ENCODE measurements at regions not wholly inside any gene's neighbourhood (a gene's known extent, or its start where the extent isn't known, plus 50 kb on each side); places are given as distances from the start of the nearest gene placed in this dataset.
A peak's percentile ranks its signal among the peaks of the same experiment; 100 is the strongest.
"Not testable (repeated sequence)": the region's sequence is repeated elsewhere in the genome, so short reads cannot be mapped to it uniquely, and the experiment has no call there.

DNA sequence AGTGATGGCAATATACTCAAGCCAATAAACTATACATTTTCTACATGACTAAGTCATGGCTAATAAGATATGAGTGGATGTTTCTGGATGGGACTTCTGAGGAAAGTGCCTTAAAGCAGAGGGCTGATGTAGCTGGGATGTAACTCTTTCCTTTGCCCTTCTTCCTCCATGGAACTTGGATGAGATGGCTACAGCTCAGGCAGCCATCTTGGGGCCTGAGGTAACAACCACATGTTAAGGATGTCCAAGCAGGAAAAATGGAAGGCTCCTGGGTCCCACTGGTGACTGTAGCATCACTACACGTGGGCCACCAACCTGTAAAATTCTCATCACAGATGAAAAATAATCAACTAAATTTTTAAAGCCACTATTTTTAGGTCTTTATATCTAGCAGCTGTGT, 54.4 kb upstream of the GRIP1 start:
- DNase-seq, result no peak

GRCh38 chr12:66733839-66734238, 55.0 kb upstream of the GRIP1 start:
- DNase-seq, result no peak

GRCh38 chr12:66735275-66735674, 56.4 kb upstream of the GRIP1 start:
- DNase-seq, result no peak

DNA sequence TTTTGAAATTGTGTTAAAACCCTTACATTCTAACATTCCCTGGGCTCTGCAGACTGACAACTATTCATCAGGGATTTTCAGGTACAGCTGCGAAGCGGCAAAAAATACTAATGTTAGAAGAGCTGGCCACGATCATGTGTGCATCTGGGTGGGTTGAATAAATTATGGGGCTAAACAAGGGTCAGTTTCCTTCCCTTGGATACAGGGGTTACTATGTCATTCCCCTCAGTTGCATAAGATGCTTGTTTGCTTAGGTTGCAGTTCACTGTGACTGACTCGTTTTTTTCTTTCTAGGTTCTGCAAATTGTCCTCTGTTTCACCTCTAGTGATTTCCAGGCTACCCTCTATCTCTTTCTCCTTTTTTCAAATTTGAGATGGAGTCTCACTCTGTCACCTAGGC, 58.1 kb upstream of the GRIP1 start:
- DNase-seq, result no peak

DNA sequence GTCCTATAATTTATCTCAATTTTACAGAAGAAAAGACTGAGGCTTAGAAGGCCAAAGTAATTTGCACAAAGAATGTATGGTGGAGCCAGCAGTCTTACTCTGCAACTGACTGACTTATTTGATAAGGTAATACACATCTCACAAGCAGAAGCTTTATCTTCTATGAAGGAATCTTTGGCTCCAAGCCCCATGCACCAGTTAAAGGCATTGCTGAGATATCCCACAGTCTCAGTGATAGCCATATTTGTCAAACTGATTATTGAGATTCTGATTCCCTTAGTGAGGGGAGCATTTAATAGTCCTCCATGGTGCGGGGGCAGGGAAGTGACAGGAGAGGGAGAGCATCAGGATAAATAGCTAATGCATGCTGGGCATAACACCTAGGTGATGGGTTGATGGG, 60.4 kb upstream of the GRIP1 start:
- DNase-seq, result no peak

DNA sequence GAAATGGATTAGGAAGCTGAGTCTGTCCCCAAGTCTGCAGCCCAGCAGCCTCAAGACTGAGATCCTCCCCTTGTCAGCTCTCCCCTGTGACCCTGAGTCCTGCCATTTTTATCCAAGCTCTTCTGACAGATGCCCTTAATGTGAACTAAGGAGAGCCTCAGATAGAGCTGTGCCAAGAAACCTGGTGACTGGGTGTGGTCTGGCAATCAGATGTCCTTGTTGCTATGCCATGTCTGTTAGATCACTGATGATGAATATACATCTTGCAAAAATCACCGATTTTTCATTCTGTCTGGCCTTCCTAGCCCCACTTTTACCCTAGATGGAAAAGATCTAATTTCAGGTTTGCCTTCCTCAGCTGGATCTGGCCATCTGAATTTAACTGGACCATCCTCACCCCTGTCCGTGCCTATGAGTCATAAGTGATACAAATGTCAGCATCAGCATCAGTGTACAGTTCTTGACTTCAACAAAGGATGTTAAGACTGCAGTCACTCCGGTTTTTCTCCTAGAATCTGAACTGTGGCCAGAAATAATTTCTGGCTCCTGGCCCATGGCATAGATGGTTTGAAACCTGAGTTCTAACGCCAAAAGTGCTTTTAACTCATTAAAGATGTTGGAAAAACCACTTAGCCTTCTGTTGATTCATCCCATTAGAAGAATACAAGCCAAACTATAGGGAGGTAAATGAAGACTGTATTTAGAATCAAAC, 61.2 kb upstream of the GRIP1 start:
- peak; percentile 82 for DNase-seq

GRCh38 chr12:66740732-66741131, 61.9 kb upstream of the GRIP1 start:
- no peak for DNase-seq

DNA sequence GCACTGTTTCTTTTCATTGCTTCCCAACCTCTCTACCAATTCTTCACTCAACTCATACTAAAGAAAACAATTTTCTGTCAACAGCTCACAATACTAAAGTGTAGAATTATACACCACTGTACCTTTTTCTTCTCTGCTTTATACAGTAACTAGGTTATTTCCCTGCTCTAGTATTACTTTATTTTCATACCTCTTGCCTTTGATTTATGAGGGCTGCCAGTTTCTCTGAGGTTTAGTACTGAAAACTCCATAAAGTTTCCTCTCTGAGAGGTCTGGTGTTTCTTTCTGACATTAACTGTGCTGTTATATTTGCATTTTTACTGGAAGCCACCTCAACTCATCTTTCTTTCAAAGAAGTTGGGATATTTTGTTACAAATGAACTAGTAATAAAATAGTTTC, 63.0 kb upstream of the GRIP1 start:
- no peak for DNase-seq

DNA sequence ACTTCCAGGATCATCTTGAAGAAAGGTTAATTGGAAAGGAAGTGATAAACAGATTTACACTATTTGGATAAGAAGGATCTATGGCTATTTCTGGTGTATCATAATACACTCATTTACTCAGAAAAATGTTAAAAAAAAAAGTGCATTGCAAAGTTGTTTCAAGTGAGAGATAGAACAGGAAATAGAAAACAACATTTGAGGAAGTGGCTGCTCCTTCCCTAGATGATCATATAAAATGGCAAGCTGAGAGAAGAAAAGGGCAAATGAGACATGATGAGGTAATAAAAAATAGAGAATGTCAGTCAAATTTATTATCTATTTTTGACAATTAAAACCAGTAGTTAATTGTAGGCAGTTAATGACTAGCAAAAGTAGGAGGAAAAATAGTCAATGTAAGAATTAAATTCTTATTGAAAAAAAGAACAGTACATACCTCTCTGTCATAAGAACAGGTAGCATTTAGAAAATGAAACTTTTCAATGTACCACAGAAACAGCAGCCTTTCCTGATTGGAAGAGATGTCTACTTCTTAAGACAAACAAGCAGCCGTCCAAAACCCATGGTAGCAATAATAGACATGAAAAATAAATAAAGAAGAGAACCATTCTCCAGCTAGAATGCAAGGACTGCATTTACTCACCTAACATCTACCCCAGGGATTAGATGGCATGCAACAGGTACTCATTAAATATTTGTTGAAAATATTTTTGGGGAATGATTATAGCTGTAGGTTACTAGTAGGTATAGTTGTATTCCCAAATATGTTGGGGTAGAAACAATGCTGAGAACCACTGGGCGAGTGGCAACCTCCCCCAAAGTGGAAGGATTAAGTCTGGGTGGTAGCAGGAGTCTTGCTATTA, 63.9 kb upstream of the GRIP1 start:
- DNase-seq, result no peak

GRCh38 chr12:66744461-66744860, 65.6 kb upstream of the GRIP1 start:
- DNase-seq, result no peak

GRCh38 chr12:66744956-66745383, 66.1 kb upstream of the GRIP1 start:
- no peak for DNase-seq

- no peak for DNase-seq
Observed at GRCh38 chr12:66746489-66747201, 67.8 kb upstream of the GRIP1 start.

DNA sequence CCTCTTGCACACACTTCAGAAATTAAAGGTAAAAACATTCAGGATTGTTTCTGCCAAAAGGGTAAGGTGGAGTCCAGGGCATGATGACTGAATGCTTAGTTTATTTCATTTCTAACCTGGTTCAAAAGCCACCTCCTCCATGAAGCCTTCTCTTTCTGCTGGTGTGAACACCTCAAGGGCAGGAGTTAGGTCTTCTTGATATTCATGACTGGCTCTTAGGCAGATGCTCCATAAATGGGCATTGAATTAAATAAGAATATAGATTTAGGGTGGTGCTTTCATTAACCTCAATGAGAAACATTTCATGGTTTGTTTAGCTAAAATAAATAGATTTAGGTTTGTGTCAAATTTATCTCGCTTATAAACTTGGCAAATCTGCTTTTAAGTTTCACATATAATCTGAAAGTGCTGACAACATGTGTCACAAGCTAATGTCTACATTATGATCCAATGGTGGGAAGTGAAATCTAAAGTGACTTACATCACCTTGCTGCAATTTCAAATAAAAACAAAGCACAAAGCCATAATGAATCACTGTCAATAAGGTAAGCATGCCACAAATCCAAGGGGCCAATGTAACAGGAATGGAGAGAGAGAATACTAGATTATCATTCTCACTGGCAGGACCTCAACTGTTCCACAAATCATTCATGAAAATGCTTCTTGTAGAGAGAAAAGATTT, 72.7 kb upstream of the GRIP1 start:
- no peak for DNase-seq

GRCh38 chr12:66753810-66754209, 74.9 kb upstream of the GRIP1 start:
- no peak for DNase-seq

GRCh38 chr12:66755727-66756395, 77.0 kb upstream of the GRIP1 start:
- no peak for DNase-seq

DNA sequence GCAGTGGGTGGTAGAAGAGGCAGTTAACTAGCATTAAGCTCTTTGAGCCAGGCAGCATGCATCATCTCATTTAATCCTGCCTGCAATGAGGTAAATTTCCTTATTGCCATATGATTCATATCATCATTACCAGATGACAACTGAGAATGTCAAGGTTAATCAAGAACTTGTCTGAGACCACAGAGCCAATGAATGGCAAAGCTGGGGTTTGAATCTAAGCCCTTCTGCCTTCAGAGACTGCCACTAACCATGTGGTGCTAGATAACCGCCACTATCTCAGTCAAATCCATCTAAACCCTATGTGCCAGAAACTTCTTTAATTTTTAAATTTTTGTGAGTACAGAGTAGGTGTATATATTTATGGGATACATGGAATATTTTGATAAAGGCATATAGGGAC, 77.8 kb upstream of the GRIP1 start:
- DNase-seq, result no peak

DNA sequence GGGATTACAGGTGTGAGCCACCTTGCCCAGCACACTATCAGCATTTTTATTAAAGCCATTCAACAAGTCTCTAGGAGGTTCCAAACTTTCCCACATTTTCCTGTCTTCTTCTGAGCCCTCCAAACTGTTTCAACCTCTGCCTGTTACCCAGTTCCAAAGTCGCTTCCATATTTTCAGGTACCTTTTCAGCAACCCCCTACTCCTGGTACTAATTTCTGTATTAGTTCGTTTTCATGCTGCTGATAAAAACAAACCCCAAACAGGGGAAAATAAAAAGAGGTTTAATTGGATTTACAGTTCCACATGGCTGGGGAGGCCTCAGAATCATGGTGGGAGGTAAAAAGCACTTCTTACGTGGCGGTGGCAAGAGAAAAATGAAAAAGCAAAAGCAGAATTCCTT, 81.2 kb upstream of the GRIP1 start:
- not testable (repeated sequence) for DNase-seq

DNA sequence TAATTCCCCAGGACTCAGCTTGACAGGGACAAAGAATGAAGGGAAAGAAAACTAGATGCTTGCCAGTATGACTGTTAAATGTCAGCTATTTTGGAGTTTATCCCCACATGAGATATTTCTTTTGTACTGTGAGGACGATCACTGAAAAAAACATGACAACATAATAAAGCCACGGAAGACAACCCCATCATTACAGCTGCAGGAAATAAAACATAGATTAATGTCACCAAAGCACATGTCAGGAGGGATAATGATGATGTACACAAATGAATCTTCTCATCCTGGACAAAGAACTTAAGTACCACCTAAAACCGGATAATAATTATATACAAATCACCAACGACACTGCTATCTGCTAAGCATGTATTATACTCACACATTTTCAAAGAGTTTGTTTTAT, 84.6 kb upstream of the GRIP1 start:
- DNase-seq, result peak; percentile 33

DNA sequence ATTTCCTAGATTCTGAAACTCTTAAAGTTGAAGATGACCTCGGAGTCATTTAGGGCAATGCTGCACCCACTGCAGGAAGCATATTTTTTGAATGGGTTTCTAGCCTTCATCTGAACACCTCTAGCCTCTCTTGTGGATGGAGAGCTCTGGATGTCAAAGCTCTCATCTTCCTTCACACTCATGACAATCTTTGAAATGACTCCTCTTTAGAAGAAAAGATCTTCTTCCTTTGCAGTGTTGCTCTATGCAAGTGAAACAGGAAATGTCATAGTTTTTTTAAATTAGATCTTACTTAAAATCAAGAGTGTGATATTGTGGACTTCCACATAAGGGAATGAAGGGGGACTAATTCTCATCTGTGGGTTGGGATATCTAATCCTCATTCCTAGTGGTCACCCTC, 86.3 kb upstream of the GRIP1 start:
- no peak for DNase-seq

GRCh38 chr12:66767536-66767935, 88.7 kb upstream of the GRIP1 start:
- no peak for DNase-seq

DNA sequence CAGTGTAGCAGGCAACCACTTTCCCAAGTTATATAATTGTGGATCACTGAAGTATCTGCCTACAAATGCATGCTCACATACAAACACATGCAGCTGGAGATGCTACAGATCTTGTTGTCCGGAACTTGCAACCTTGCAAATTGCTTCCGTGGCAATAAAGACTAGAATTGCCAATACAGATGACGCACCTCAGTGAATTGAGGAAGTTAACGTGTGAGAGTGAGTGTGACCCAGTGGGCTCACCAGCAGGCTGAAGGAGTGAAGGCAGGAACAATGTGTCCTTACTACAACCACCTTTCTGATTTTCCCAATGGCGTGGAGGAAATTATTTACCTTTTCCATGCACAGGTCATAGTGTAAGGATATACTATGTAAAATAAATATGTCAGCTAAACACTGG, 89.4 kb upstream of the GRIP1 start:
- DNase-seq, result no peak

GRCh38 chr12:66774929-66775328, 96.1 kb upstream of the GRIP1 start:
- DNase-seq, result no peak

DNA sequence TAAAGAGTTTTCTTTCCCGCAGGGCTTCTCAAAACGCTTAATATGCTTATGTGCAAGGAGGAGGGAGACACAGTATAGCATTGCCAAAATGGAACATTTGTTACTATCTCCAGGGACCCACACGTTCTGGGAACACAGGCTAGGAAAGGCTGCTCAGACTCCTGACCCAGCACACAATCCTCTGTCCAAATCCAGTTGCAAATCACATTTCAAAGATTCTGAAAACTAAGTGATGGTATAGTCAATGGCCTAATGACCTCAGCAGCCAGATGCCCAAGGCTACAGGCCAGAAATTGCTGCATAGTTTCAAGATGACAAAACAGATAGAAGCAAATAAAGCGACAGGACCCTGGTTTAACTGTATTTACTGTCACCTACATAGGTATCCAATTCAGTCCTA, 97.0 kb upstream of the GRIP1 start:
- DNase-seq, result no peak
